HEK293 (cell line): ENCODE measurements at regions not wholly inside any gene's neighbourhood (a gene's known extent, or its start where the extent isn't known, plus 50 kb on each side); places are given as distances from the start of the nearest gene placed in this dataset.

ENCODE experiments used
- CTCF ChIA-PET: fragments of 350-600 bp; formaldehyde crosslinking; extraction: SDS; loops from one replicate; lab custom pipeline; 2021; ENCODE audit warnings: antibody characterized with exemption; lab: Yijun Ruan, JAX
- POLR2A ChIA-PET: fragments of 300-600 bp; formaldehyde crosslinking; extraction: SDS; loops from one replicate; lab custom pipeline; 2020; ENCODE audit warnings: antibody characterized with exemption, inconsistent platforms; lab: Yijun Ruan, JAX
- H3K27ac ChIP-seq: fragments of 200-500 bp; sonication (Bioruptor generic); 2 replicates; pipeline ENCODE4 v1.5.1; 2014; ENCODE audit warnings: low read depth, low read length, control low read depth, inconsistent platforms; ENCODE audit errors: extremely low read depth
- H3K36me3 ChIP-seq, 2 experiments: fragments of 200-500 bp in 1 of 2; sonication (Bioruptor generic) in 1 of 2; 1 replicate in 1 of 2; 2 replicates in 1 of 2; pipeline ENCODE4 v1.5.1; 2014 to 2017; ENCODE audit warnings: inconsistent platforms in 2 of 2, low read length in 2 of 2; ENCODE audit not compliant: control insufficient read depth in 2 of 2, insufficient read depth in 1 of 2
- H3K4me1 ChIP-seq: fragments of 200-500 bp; sonication (Bioruptor generic); 2 replicates; pipeline ENCODE4 v1.5.1; 2014; ENCODE audit warnings: mild to moderate bottlenecking, low read length, inconsistent platforms; ENCODE audit not compliant: control insufficient read depth, insufficient read depth
- H3K4me3 ChIP-seq: 2 replicates; pipeline ENCODE4 v1.5.1; 2011; ENCODE audit warnings: low read depth, mild to moderate bottlenecking, control low read depth, low read length, moderate library complexity
- H3K9me3 ChIP-seq: fragments of 200-500 bp; sonication (Bioruptor generic); 2 replicates; pipeline ENCODE4 v1.5.1; 2014; ENCODE audit warnings: low read depth, low read length, inconsistent platforms; ENCODE audit not compliant: control insufficient read depth, insufficient read depth
- BCL11A ChIP-seq: fragments of 450-650 bp; formaldehyde crosslinking; IDR thresholded peaks from 2 replicates; pipeline ENCODE4 v1.5.1; 2016; ENCODE audit warnings: low read depth, missing biosample characterization, missing genetic modification characterization
- HOXA7 ChIP-seq: sonication (generic); formaldehyde crosslinking; IDR thresholded peaks from 2 replicates; pipeline ENCODE4 v1.8.1; 2022; ENCODE audit warnings: missing genetic modification reagents, borderline replicate concordance
- KLF16 ChIP-seq: fragments of 450-650 bp; formaldehyde crosslinking; IDR thresholded peaks from 2 replicates; pipeline ENCODE4 v1.5.1; 2017; ENCODE audit warnings: missing biosample characterization, missing genetic modification characterization
- KLF7 ChIP-seq: fragments of 450-650 bp; formaldehyde crosslinking; IDR thresholded peaks from 2 replicates; pipeline ENCODE4 v1.5.1; 2016; ENCODE audit warnings: missing biosample characterization, missing genetic modification characterization, borderline replicate concordance
- SETDB1 ChIP-seq: IDR thresholded peaks from one replicate; pipeline ENCODE4 v1.6.1; 2017; ENCODE audit warnings: mild to moderate bottlenecking, low read length, moderate library complexity, mixed read lengths; ENCODE audit not compliant: insufficient read length
- TRIM28 ChIP-seq: IDR thresholded peaks from 2 replicates; pipeline ENCODE4 v1.6.1; 2011; ENCODE audit warnings: low read length, control low read depth, borderline replicate concordance
- ZFP41 ChIP-seq: fragments of 450-650 bp; formaldehyde crosslinking; IDR thresholded peaks from 2 replicates; pipeline ENCODE4 v1.5.1; 2016; ENCODE audit warnings: missing biosample characterization, missing genetic modification characterization, borderline replicate concordance
- ZNF146 ChIP-seq: fragments of 450-650 bp; formaldehyde crosslinking; IDR thresholded peaks from 2 replicates; pipeline ENCODE4 v1.5.1; 2016; ENCODE audit warnings: missing biosample characterization, missing genetic modification characterization
- ZNF157 ChIP-seq: fragments of 450-650 bp; formaldehyde crosslinking; IDR thresholded peaks from 2 replicates; pipeline ENCODE4 v1.5.1; 2016; ENCODE audit warnings: missing biosample characterization, missing genetic modification characterization
- ZNF16 ChIP-seq: fragments of 450-650 bp; formaldehyde crosslinking; IDR thresholded peaks from 2 replicates; pipeline ENCODE4 v1.5.1; 2016; ENCODE audit warnings: low read depth, missing biosample characterization, missing genetic modification characterization
- ZNF292 ChIP-seq: fragments of 450-650 bp; formaldehyde crosslinking; IDR thresholded peaks from 2 replicates; pipeline ENCODE4 v1.5.1; 2016; ENCODE audit warnings: low read depth, missing biosample characterization, missing genetic modification characterization, borderline replicate concordance
- ZNF335 ChIP-seq: fragments of 450-650 bp; formaldehyde crosslinking; conservative IDR thresholded peaks from 2 replicates; pipeline ENCODE4 v1.5.1; 2016; ENCODE audit warnings: missing biosample characterization, missing genetic modification characterization
- ZNF354C ChIP-seq: fragments of 450-650 bp; formaldehyde crosslinking; IDR thresholded peaks from 2 replicates; pipeline ENCODE4 v1.5.1; 2016; ENCODE audit warnings: missing biosample characterization, missing genetic modification characterization, low read depth, borderline replicate concordance
- ZNF404 ChIP-seq: fragments of 450-650 bp; formaldehyde crosslinking; IDR thresholded peaks from 2 replicates; pipeline ENCODE4 v1.5.1; 2017; ENCODE audit warnings: missing biosample characterization, missing genetic modification characterization
- ZNF423 ChIP-seq: fragments of 450-650 bp; formaldehyde crosslinking; IDR thresholded peaks from 2 replicates; pipeline ENCODE4 v1.5.1; 2016; ENCODE audit warnings: missing biosample characterization, missing genetic modification characterization
- ZNF426 ChIP-seq: fragments of 450-650 bp; formaldehyde crosslinking; IDR thresholded peaks from 2 replicates; pipeline ENCODE4 v1.5.1; 2017; ENCODE audit warnings: missing biosample characterization, missing genetic modification characterization, mild to moderate bottlenecking, inconsistent platforms, moderate library complexity
- ZNF555 ChIP-seq: fragments of 450-650 bp; formaldehyde crosslinking; conservative IDR thresholded peaks from 2 replicates; pipeline ENCODE4 v1.5.1; 2017; ENCODE audit warnings: missing biosample characterization, mild to moderate bottlenecking, missing genetic modification characterization, inconsistent platforms
- ZNF561 ChIP-seq: fragments of 450-650 bp; IDR thresholded peaks from 2 replicates; pipeline ENCODE4 v1.5.1; 2018; ENCODE audit warnings: missing biosample characterization, missing genetic modification characterization, borderline replicate concordance
- ZNF600 ChIP-seq: fragments of 450-650 bp; formaldehyde crosslinking; IDR thresholded peaks from 2 replicates; pipeline ENCODE4 v1.5.1; 2016; ENCODE audit warnings: missing biosample characterization, missing genetic modification characterization
- ZNF623 ChIP-seq: fragments of 450-650 bp; formaldehyde crosslinking; IDR thresholded peaks from 2 replicates; pipeline ENCODE4 v1.5.1; 2016; ENCODE audit warnings: missing biosample characterization, missing genetic modification characterization
- ZNF660 ChIP-seq: fragments of 450-650 bp; IDR thresholded peaks from 2 replicates; pipeline ENCODE4 v1.5.1; 2018; ENCODE audit warnings: missing biosample characterization, mild to moderate bottlenecking, missing genetic modification characterization
- ZNF707 ChIP-seq: fragments of 450-650 bp; formaldehyde crosslinking; IDR thresholded peaks from 2 replicates; pipeline ENCODE4 v1.5.1; 2016; ENCODE audit warnings: missing biosample characterization, missing genetic modification characterization
- ZNF747 ChIP-seq: fragments of 450-650 bp; formaldehyde crosslinking; IDR thresholded peaks from 2 replicates; pipeline ENCODE4 v1.5.1; 2016; ENCODE audit warnings: missing biosample characterization, missing genetic modification characterization
- ZNF837 ChIP-seq: fragments of 450-650 bp; formaldehyde crosslinking; IDR thresholded peaks from 2 replicates; pipeline ENCODE4 v1.5.1; 2016; ENCODE audit warnings: missing biosample characterization, missing genetic modification characterization
- ZSCAN18 ChIP-seq: fragments of 450-650 bp; formaldehyde crosslinking; IDR thresholded peaks from 2 replicates; pipeline ENCODE4 v1.5.1; 2016; ENCODE audit warnings: missing biosample characterization, missing genetic modification characterization
- TF ChIP-seq, protein P1 (sequence below): fragments of 450-650 bp; formaldehyde crosslinking; IDR thresholded peaks from 2 replicates; pipeline ENCODE4 v1.5.1; 2016; ENCODE audit warnings: missing biosample characterization, missing genetic modification characterization
- TF ChIP-seq, protein P2 (sequence below): fragments of 450-650 bp; formaldehyde crosslinking; IDR thresholded peaks from 2 replicates; pipeline ENCODE4 v1.5.1; 2016; ENCODE audit warnings: missing biosample characterization, missing genetic modification characterization

GRCh38 chr5:40043916-40044315, 619.1 kb upstream of the DAB2 start:
- H3K36me3 ChIP-seq: no peaks in the 10 kb centered on the region
- CTCF ChIA-PET: interaction anchor here (0.6 to 1.0 kb wide), 2 partner anchors 16 to 330 kb away, joined by 3 to 6 read pairs; no protein-coding TSS in a partner anchor
- H3K4me3 ChIP-seq: no peak overlapping the region
- no peak overlapping the region for H3K27ac ChIP-seq
- no peaks in the 10 kb centered on the region for H3K9me3 ChIP-seq
- TF ChIP-seq ZFP41 (tag by site-specific recombination) (no peak), HOXA7 (CRISPR knock-in tag) (no peak), ZNF747 (no peak)
- H3K4me1 ChIP-seq: no peaks in the 10 kb centered on the region
- POLR2A ChIA-PET: no interaction called here

GRCh38 chr5:40041452-40041851, 616.7 kb upstream of the DAB2 start:
- CTCF ChIA-PET: no interaction called here
- TF ChIP-seq ZNF623 (tag by site-specific recombination) (no peak), ZNF354C (tag by site-specific recombination) (no peak), ZNF404 (no peak)
- TF ChIP-seq, protein P1, sequence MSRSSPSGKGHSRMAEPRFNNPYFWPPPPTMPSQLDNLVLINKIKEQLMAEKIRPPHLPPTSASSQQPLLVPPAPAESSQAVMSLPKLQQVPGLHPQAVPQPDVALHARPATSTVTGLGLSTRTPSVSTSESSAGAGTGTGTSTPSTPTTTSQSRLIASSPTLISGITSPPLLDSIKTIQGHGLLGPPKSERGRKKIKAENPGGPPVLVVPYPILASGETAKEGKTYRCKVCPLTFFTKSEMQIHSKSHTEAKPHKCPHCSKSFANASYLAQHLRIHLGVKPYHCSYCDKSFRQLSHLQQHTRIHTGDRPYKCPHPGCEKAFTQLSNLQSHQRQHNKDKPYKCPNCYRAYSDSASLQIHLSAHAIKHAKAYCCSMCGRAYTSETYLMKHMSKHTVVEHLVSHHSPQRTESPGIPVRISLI (tag by site-specific recombination): no peak

DNA sequence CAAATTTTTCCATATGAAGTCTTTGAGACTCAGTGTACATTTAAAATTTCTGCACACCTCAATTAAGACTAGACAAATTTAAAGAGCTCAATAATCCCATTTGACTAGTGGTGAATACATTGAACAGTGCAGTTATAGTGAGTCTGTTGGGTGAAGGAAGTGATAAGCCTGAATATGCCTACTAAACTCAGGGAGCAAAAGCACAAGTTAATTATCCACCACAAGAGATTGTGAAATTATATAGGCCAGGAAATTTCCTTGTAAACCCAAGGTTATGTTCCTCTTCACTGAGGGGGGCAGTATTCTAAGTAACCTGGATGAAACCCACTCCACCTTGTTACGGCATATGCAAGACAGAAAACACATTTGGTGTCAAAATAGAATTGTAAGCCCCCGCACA, 612.9 kb upstream of the DAB2 start:
- TF ChIP-seq ZNF837 (tag by site-specific recombination) (no peak), KLF7 (tag by site-specific recombination) (no peak), ZNF600 (no peak), SETDB1 (no peak), ZNF292 (tag by site-specific recombination) (no peak)
- ChIA-PET POLR2A (no interaction called here), CTCF (interaction anchor here (0.6 kb wide), 1 partner anchor 8 kb away, joined by 3 read pairs; no protein-coding TSS in a partner anchor)
- H3K4me1 ChIP-seq: no peaks in the 10 kb centered on the region
- H3K4me3 ChIP-seq: no peak overlapping the region
- no peaks in the 10 kb centered on the region for H3K36me3 ChIP-seq
- no peaks in the 10 kb centered on the region for H3K9me3 ChIP-seq
- no peak overlapping the region for H3K27ac ChIP-seq

More at GRCh38 chr5:40041452-40041851, 616.7 kb upstream of the DAB2 start:
- Histone ChIP-seq H3K36me3 (no peaks in the 10 kb centered on the region), H3K27ac (no peak overlapping the region), H3K9me3 (no peaks in the 10 kb centered on the region), H3K4me1 (no peaks in the 10 kb centered on the region), H3K4me3 (no peak overlapping the region)
- POLR2A ChIA-PET: no interaction called here

DNA sequence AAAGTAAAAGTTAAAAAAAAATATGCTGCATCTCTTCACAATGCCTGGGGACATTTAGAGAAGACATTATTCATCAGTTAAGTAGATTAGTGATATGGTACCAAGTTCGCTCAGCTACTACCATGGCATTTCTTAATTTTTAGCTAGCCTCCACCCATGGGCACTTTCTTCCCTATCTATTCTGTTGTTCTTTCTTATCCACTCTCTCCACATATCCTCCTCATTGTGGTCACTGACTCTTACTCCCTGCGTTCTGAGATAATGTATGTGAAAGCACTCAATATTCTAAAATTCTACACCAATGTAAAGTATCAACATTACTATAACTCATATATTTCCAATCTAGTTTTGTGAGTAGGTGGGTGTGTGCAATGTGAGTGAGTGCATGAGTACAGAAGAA, 609.7 kb upstream of the DAB2 start:
- Histone ChIP-seq H3K9me3 (no peaks in the 10 kb centered on the region), H3K27ac (no peak overlapping the region), H3K4me1 (no peaks in the 10 kb centered on the region), H3K36me3 (no peaks in the 10 kb centered on the region), H3K4me3 (no peak overlapping the region)
- POLR2A ChIA-PET: no interaction called here
- CTCF ChIA-PET: interaction anchor here (1.0 kb wide), 1 partner anchor 701 kb away, joined by 3 read pairs; no protein-coding TSS in a partner anchor
- TF ChIP-seq ZSCAN18 (tag by site-specific recombination) (no peak), ZNF426 (tag by site-specific recombination) (no peak), BCL11A (tag by site-specific recombination) (no peak), ZNF660 (tag by site-specific recombination) (no peak), ZNF146 (tag by site-specific recombination) (no peak), ZNF335 (tag by site-specific recombination) (no peak), ZNF555 (tag by site-specific recombination) (no peak), ZNF157 (no peak), ZNF747 (no peak), ZNF423 (no peak), KLF16 (tag by site-specific recombination) (no peak), ZNF707 (no peak), ZNF561 (tag by site-specific recombination) (no peak), TRIM28 (no peak), ZNF16 (tag by site-specific recombination) (no peak)
- TF ChIP-seq, protein P2, sequence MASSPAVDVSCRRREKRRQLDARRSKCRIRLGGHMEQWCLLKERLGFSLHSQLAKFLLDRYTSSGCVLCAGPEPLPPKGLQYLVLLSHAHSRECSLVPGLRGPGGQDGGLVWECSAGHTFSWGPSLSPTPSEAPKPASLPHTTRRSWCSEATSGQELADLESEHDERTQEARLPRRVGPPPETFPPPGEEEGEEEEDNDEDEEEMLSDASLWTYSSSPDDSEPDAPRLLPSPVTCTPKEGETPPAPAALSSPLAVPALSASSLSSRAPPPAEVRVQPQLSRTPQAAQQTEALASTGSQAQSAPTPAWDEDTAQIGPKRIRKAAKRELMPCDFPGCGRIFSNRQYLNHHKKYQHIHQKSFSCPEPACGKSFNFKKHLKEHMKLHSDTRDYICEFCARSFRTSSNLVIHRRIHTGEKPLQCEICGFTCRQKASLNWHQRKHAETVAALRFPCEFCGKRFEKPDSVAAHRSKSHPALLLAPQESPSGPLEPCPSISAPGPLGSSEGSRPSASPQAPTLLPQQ (tag by site-specific recombination): no peak
